ENCODE measurements at regions not wholly inside any gene's neighbourhood (a gene's known extent, or its start where the extent isn't known, plus 50 kb on each side); places are given as distances from the start of the nearest gene placed in this dataset.
A peak's percentile ranks its signal among the peaks of the same experiment; 100 is the strongest.

- H3K9me3 ChIP-seq, result no peaks in the 10 kb centered on the region
- H3K27ac ChIP-seq, result no peak overlapping the region
- ATAC-seq (no peak), DNase-seq (no peak)
- H3K4me1 ChIP-seq, result no peaks in the 10 kb centered on the region
- WGBS (ENCODE audit: insufficient coverage, low coverage, low lambda C conversion rate, missing lambda C conversion rate), result 65% methylated on average over 4 of the region's 4 CpGs
- H3K27me3 ChIP-seq, result no peaks in the 10 kb centered on the region
- TF ChIP-seq POLR2A (IDR thresholded peaks at IDR 0.05), result no peak
- TF ChIP-seq CTCF (IDR thresholded peaks at IDR 0.05), result no peak
- no peaks in the 10 kb centered on the region for H3K36me3 ChIP-seq
- no peak overlapping the region for H3K4me3 ChIP-seq
- intact Hi-C loops (cut with DNase I), result no loop called here
Observed at GRCh38 chr17:52276381-52277008, 118.0 kb upstream of the CA10 start.

- TF ChIP-seq POLR2A (IDR thresholded peaks at IDR 0.05) (no peak), CTCF (IDR thresholded peaks at IDR 0.05) (no peak)
- Histone ChIP-seq H3K27me3 (no peaks in the 10 kb centered on the region), H3K9me3 (no peaks in the 10 kb centered on the region), H3K36me3 (no peaks in the 10 kb centered on the region), H3K4me3 (no peak overlapping the region), H3K4me1 (no peaks in the 10 kb centered on the region), H3K27ac (no peak overlapping the region)
- intact Hi-C loops (cut with DNase I), result no loop called here
- DNase-seq (no peak), ATAC-seq (no peak)
- WGBS (ENCODE audit: insufficient coverage, low coverage, low lambda C conversion rate, missing lambda C conversion rate), result 67% methylated on average over 1 of the region's 1 CpG
Observed at GRCh38 chr17:52271781-52272180, 113.3 kb upstream of the CA10 start.

- Histone ChIP-seq H3K36me3 (no peaks in the 10 kb centered on the region), H3K4me3 (no peak overlapping the region), H3K27me3 (no peaks in the 10 kb centered on the region), H3K4me1 (no peaks in the 10 kb centered on the region), H3K9me3 (no peaks in the 10 kb centered on the region), H3K27ac (no peak overlapping the region)
- TF ChIP-seq POLR2A (IDR thresholded peaks at IDR 0.05) (no peak), CTCF (IDR thresholded peaks at IDR 0.05) (no peak)
- intact Hi-C loops (cut with DNase I), result no loop called here
- ATAC-seq, result no peak
- whole genome bisulfite sequencing (ENCODE audit: insufficient coverage, low coverage, low lambda C conversion rate, missing lambda C conversion rate), result 71% methylated on average over 8 of the region's 9 CpGs
- no peak for DNase-seq
Observed at GRCh38 chr17:52255347-52255746, 96.8 kb upstream of the CA10 start.

GRCh38 chr17:52244689-52245088 lies 86.2 kb upstream of the CA10 start:
- H3K4me3 ChIP-seq, result no peak overlapping the region
- H3K36me3 ChIP-seq, result no peaks in the 10 kb centered on the region
- intact Hi-C loops (cut with DNase I), result no loop called here
- DNase-seq (no peak), ATAC-seq (peak; percentile 24 to 74 (median 71))
- WGBS (ENCODE audit: insufficient coverage, low coverage, low lambda C conversion rate, missing lambda C conversion rate), result 58% methylated on average over 2 of the region's 2 CpGs
- peaks cover 0 to 13% (median 3%) of the 10 kb centered on the region in 4 donors for H3K4me1 ChIP-seq
- TF ChIP-seq CTCF (IDR thresholded peaks at IDR 0.05) (no peak), POLR2A (IDR thresholded peaks at IDR 0.05) (no peak)
- peak overlapping the region in 2 of 3 donors; percentile 3 to 80 for H3K27ac ChIP-seq
- H3K27me3 ChIP-seq, result no peaks in the 10 kb centered on the region
- no peaks in the 10 kb centered on the region for H3K9me3 ChIP-seq
